WI38 (cell line): ENCODE measurements at regions not wholly inside any gene's neighbourhood (a gene's known extent, or its start where the extent isn't known, plus 50 kb on each side); places are given as distances from the start of the nearest gene placed in this dataset.

Experiments
- H3K4me3 ChIP-seq: 2 replicates; pipeline ENCODE4 v1.5.1; 2011; ENCODE audit warnings: low read depth, mild to moderate bottlenecking, control low read depth, low read length
- TF ChIP-seq, protein P1 (sequence below): IDR thresholded peaks from 2 replicates; pipeline ENCODE4 v1.5.1; 2012; ENCODE audit warnings: low read depth, mild to moderate bottlenecking, control low read depth, low read length

GRCh38 chr20:51267679-51268078 lies 244.8 kb upstream of the KCNG1 start:
- H3K4me3 ChIP-seq, result no peak overlapping the region
- TF ChIP-seq, protein P1, sequence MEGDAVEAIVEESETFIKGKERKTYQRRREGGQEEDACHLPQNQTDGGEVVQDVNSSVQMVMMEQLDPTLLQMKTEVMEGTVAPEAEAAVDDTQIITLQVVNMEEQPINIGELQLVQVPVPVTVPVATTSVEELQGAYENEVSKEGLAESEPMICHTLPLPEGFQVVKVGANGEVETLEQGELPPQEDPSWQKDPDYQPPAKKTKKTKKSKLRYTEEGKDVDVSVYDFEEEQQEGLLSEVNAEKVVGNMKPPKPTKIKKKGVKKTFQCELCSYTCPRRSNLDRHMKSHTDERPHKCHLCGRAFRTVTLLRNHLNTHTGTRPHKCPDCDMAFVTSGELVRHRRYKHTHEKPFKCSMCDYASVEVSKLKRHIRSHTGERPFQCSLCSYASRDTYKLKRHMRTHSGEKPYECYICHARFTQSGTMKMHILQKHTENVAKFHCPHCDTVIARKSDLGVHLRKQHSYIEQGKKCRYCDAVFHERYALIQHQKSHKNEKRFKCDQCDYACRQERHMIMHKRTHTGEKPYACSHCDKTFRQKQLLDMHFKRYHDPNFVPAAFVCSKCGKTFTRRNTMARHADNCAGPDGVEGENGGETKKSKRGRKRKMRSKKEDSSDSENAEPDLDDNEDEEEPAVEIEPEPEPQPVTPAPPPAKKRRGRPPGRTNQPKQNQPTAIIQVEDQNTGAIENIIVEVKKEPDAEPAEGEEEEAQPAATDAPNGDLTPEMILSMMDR, result no peak

- TF ChIP-seq, protein P1, result no peak
- H3K4me3 ChIP-seq, result no peak overlapping the region
These were observed 243.4 kb upstream of the KCNG1 start for GRCh38 chr20:51266353-51266752.

DNA sequence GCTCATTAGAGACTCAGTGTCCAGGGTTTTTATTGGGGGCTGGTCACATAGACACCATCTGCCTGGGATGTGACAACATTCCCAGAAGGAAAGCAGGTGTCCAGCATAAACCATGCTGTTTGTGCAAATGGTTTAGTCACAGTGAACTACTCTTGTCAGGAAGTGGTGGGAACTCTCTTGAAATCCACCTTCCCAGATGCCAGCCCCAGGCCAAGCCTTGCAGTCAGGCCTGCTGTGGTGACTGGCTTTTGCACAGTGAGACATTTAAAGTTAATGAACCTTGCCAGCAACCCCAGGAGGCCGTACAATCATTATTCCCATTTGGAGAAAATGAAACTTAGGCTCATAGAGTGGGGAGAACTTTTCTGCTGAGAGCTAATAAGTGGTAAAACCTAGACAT lies 242.5 kb upstream of the KCNG1 start:
- TF ChIP-seq, protein P1, result no peak
- no peak overlapping the region for H3K4me3 ChIP-seq

- TF ChIP-seq, protein P1, result no peak
- no peak overlapping the region for H3K4me3 ChIP-seq
These were observed 239.3 kb upstream of the KCNG1 start for GRCh38 chr20:51262240-51262639.

DNA sequence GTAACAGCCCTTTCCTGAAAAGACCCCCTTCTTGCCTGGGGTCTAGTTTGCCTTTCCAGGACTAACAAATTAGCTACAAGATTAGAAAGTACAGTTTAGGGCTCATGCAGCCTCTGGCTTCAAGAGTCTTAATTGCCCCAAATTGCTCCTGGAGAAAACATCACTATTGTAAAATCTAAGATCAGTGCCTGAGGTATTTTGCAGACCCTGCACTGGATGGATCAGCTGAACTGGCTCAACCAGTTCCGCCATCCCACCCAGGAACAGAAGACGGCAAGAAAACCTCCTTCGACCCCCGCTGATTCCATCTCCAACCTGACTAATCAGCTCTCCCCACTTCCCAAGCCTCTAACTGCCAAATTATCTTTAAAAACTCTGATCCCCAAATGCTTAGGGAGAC lies 236.5 kb upstream of the KCNG1 start:
- H3K4me3 ChIP-seq, result no peak overlapping the region
- TF ChIP-seq, protein P1, result no peak

- H3K4me3 ChIP-seq, result no peak overlapping the region
- TF ChIP-seq, protein P1, result no peak
These were observed 235.8 kb upstream of the KCNG1 start for GRCh38 chr20:51258582-51259165.

DNA sequence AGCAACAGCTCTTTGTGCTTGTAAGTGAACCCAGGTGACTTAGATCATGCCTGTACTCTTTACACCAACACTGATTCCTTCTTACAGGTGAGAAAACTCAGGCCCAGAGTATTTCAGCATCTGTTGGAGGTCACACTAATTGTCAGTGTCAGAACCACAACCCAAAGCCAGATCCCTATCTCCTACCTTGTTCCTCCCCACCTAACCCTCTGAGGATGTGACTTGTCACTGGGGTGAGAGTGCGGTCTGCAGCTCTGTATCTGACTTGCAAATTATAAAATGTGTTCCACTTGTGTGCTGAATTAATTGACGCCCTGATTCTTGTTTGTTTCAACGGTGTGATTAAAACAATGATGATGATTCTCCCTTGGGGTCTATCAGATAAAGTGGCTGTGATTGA lies 232.5 kb upstream of the KCNG1 start:
- TF ChIP-seq, protein P1, result no peak
- no peak overlapping the region for H3K4me3 ChIP-seq
